K562 (cell line): ENCODE measurements at regions not wholly inside any gene's neighbourhood (a gene's known extent, or its start where the extent isn't known, plus 50 kb on each side); places are given as distances from the start of the nearest gene placed in this dataset.

ENCODE experiments used
- ATAC-seq: fragments of 200-7000 bp; cut with Tn5 transposase; 3 replicates; pipeline ENCODE4 v1.9.1; 2020; ENCODE audit warnings: moderate library complexity
- BruUV-seq: library from RNA; stranded (reverse); fragments of 400-500 nt; replicated peaks from 2 replicates; lab custom pipeline; 2021; lab: Mats Ljungman, UMichigan
- CTCF ChIA-PET: fragments of 300-600 bp; formaldehyde crosslinking; extraction: SDS; loops from one replicate; lab custom pipeline; 2021; ENCODE audit warnings: low intra/inter-chr PET ratio; lab: Yijun Ruan, JAX
- POLR2A ChIA-PET: fragments of 300-600, 350-650 bp; sonication (Branson Sonifier 250); formaldehyde crosslinking; extraction: SDS; loops from one replicate; lab custom pipeline; 2021; ENCODE audit warnings: antibody characterized with exemption, inconsistent platforms; lab: Yijun Ruan, JAX
- DNase-seq, 4 experiments: peaks; one replicate each; pipeline versions ENCODE4 v3.0.0 to v3.0.0-alpha.2; 2011 to 2018; ENCODE audit warnings: low spot score in 3 of 4, mixed read lengths in 3 of 4; ENCODE audit errors: extremely low read depth in 1 of 4
- FAIRE-seq: peaks from 2 replicates; lab custom pipeline; 2011; peaks lifted over from hg19 to GRCh38; lab: Jason Lieb, UNC
- H2AFZ ChIP-seq: 2 replicates; pipeline ENCODE4 v1.6.0; 2011; ENCODE audit warnings: low read depth, low read length, control low read depth, inconsistent platforms
- H3K27ac ChIP-seq: fragments of 200-600 bp; 3 replicates; pipeline ENCODE4 v1.8.0; 2011; ENCODE audit warnings: low read depth, mild to moderate bottlenecking, control low read depth, inconsistent platforms, low read length, moderate library complexity, mixed read lengths; ENCODE audit errors: extremely low read depth
- H3K27me3 ChIP-seq, 2 experiments: fragments of 300-600 bp in 1 of 2; 2 replicates in 1 of 2; 3 replicates in 1 of 2; pipeline versions ENCODE4 v1.6.0 to v1.8.0; 2011; ENCODE audit warnings: inconsistent platforms in 2 of 2, low read length in 2 of 2, mild to moderate bottlenecking in 1 of 2, mixed read lengths in 1 of 2, moderate library complexity in 1 of 2; ENCODE audit not compliant: control insufficient read depth in 2 of 2, insufficient read depth in 2 of 2
- H3K36me3 ChIP-seq: fragments of 300-600 bp; 3 replicates; pipeline ENCODE4 v1.8.0; 2011; ENCODE audit warnings: mild to moderate bottlenecking, low read length, inconsistent platforms; ENCODE audit not compliant: control insufficient read depth, insufficient read depth
- H3K4me1 ChIP-seq, 2 experiments: fragments of 200-600 bp in 1 of 2; replicated peaks in 1 of 2; 2 replicates in 1 of 2; 3 replicates in 1 of 2; pipeline versions ENCODE4 v1.5.1 to v1.8.0; 2011; ENCODE audit warnings: inconsistent platforms in 2 of 2, low read length in 2 of 2, mild to moderate bottlenecking in 1 of 2, mixed read lengths in 1 of 2, moderate library complexity in 1 of 2; ENCODE audit not compliant: control insufficient read depth in 2 of 2, insufficient read depth in 2 of 2
- H3K4me2 ChIP-seq: 2 replicates; pipeline ENCODE4 v1.6.1; 2011; ENCODE audit warnings: low read length, control low read depth, inconsistent platforms, mixed read lengths; ENCODE audit not compliant: insufficient read depth
- H3K4me3 ChIP-seq: fragments of 200-600 bp; sonication (generic), shearing (Covaris generic); 2 replicates; pipeline ENCODE4 v1.5.1; 2016; ENCODE audit warnings: control low read depth, inconsistent platforms
- H3K79me2 ChIP-seq: fragments of 200-600 bp; 3 replicates; pipeline ENCODE4 v1.8.0; 2011; ENCODE audit warnings: low read length, inconsistent platforms; ENCODE audit not compliant: control insufficient read depth, insufficient read depth
- H3K9ac ChIP-seq, 2 experiments: 2 replicates each; pipeline versions ENCODE4 v1.6.0 to v1.6.1; 2011; ENCODE audit warnings: low read depth in 2 of 2, low read length in 2 of 2, control low read depth in 1 of 2, inconsistent platforms in 1 of 2, mild to moderate bottlenecking in 1 of 2, mixed read lengths in 1 of 2; ENCODE audit not compliant: insufficient read depth in 1 of 2
- H3K9me1 ChIP-seq: one replicate; pipeline ENCODE4 v1.6.0; 2011; ENCODE audit warnings: inconsistent platforms, mild to moderate bottlenecking, low read length, moderate library complexity; ENCODE audit not compliant: control insufficient read depth, insufficient read depth
- H3K9me3 ChIP-seq: replicated peaks from 2 replicates; pipeline ENCODE4 v1.5.1; 2011; ENCODE audit warnings: low read depth, low read length, inconsistent platforms; ENCODE audit not compliant: control insufficient read depth, insufficient read depth
- H4K20me1 ChIP-seq: replicated peaks from 2 replicates; pipeline ENCODE4 v1.6.1; 2011; ENCODE audit warnings: low read length, inconsistent platforms, mixed read lengths; ENCODE audit not compliant: control insufficient read depth, insufficient read depth
- ASH1L ChIP-seq: fragments of 450-650 bp; IDR thresholded peaks from 2 replicates; pipeline ENCODE4 v1.6.1; 2018; ENCODE audit warnings: borderline replicate concordance, mild to moderate bottlenecking, low read depth; ENCODE audit not compliant: partially characterized antibody
- DACH1 ChIP-seq: fragments of 450-650 bp; IDR thresholded peaks from 2 replicates; pipeline ENCODE4 v1.6.1; 2018; ENCODE audit not compliant: partially characterized antibody
- FOS ChIP-seq: IDR thresholded peaks from 3 replicates; pipeline ENCODE4 v1.6.1; 2011; ENCODE audit not compliant: insufficient read length; ENCODE audit errors: extremely low read depth
- FOXA3 ChIP-seq, 2 experiments: fragments of 450-650 bp in 1 of 2; sonication (generic) in 1 of 2; formaldehyde crosslinking; IDR thresholded peaks in 1 of 2; conservative IDR thresholded peaks in 1 of 2; 2 replicates each; pipeline versions ENCODE4 v1.4.0 to v1.8.0; 2020 to 2022; ENCODE audit warnings: mild to moderate bottlenecking in 2 of 2, missing genetic modification reagents in 1 of 2
- GTF2E2 ChIP-seq: fragments of 200-800 bp; sonication (Bioruptor generic); IDR thresholded peaks from 2 replicates; pipeline ENCODE4 v1.6.1; 2016; ENCODE audit warnings: missing genetic modification characterization, missing compliant biosample characterization
- GTF3C2 ChIP-seq: IDR thresholded peaks from 3 replicates; pipeline ENCODE4 v1.6.1; 2011; ENCODE audit warnings: borderline replicate concordance, mild to moderate bottlenecking, moderate library complexity; ENCODE audit not compliant: insufficient read length; ENCODE audit errors: extremely low read depth
- HLTF ChIP-seq: fragments of 450-650 bp; IDR thresholded peaks from 2 replicates; pipeline ENCODE4 v1.6.1; 2016
- MECOM ChIP-seq: fragments of 250-450 bp; sonication (Bioruptor Pico); IDR thresholded peaks from 2 replicates; pipeline ENCODE4 v1.8.0; 2022; ENCODE audit warnings: inconsistent platforms
- POLR2A ChIP-seq: fragments of 450-650 bp; conservative IDR thresholded peaks from 2 replicates; pipeline ENCODE4 v1.6.1; 2016
- SETDB1 ChIP-seq: IDR thresholded peaks from one replicate; pipeline ENCODE4 v1.6.1; 2012; ENCODE audit warnings: low read length, control low read depth, inconsistent platforms
- SMAD2 ChIP-seq: fragments of 150-350 bp; IDR thresholded peaks from 2 replicates; pipeline ENCODE4 v1.6.1; 2014; ENCODE audit warnings: low read depth, mild to moderate bottlenecking, low read length
- SMAD4 ChIP-seq: fragments of 250-450 bp; sonication (Bioruptor Pico); conservative IDR thresholded peaks from 2 replicates; pipeline ENCODE4 v1.8.0; 2021; ENCODE audit warnings: inconsistent platforms, mild to moderate bottlenecking, moderate library complexity
- TRIM24 ChIP-seq, 2 experiments: fragments of 450-650 bp; IDR thresholded peaks; 2 replicates each; pipeline ENCODE4 v1.6.1; 2016
- ZC3H11A ChIP-seq: IDR thresholded peaks from 2 replicates; pipeline ENCODE4 v1.6.1; 2012; ENCODE audit warnings: low read depth, low read length, improper control_type of control experiment
- ZNF197 ChIP-seq: fragments of 200-800 bp; sonication (Bioruptor generic); IDR thresholded peaks from 2 replicates; pipeline ENCODE4 v1.6.1; 2016; ENCODE audit warnings: low read depth, missing genetic modification characterization, missing compliant biosample characterization
- in situ Hi-C: fragments of 300-500 bp; cut with MboI; formaldehyde crosslinking; loops from 4 replicates; pipeline ENCODE4 v1.15.0; 2018; ENCODE audit warnings: inconsistent platforms, mixed read lengths
- intact Hi-C: fragments of 100-400 bp; cut with micrococcal nuclease; formaldehyde crosslinking; loops from 2 replicates; pipeline ENCODE4 v1.14.2; 2022
- TF ChIP-seq, protein P1 (sequence below): IDR thresholded peaks from 2 replicates; pipeline ENCODE4 v1.6.1; 2011; ENCODE audit warnings: borderline replicate concordance, low read depth, mild to moderate bottlenecking, moderate library complexity, low read length; ENCODE audit not compliant: insufficient read depth, poor library complexity, severe bottlenecking
- TF ChIP-seq, protein P2 (sequence below): sonication (generic); formaldehyde crosslinking; IDR thresholded peaks from 2 replicates; pipeline ENCODE4 v1.8.0; 2022; ENCODE audit warnings: missing genetic modification reagents, mild to moderate bottlenecking, borderline replicate concordance

DNA sequence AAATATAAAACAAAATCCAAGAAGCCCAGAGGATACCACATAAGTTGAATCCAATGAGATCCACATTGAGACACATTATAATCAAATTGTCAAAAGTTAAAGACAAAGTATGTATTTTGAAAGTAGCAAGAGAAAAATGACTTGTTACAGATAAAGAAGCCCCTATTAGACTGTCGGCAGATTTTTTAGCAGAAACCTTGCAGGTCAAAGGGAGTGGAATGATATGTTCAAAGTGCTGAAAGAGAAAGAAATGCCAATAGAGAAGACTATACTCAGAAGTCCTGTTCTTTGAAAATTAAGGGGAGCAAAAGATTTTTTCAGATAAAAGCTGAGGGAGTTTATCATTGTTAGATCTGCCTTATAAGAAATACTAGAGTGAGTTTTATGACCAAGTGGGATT is 148.9 kb upstream of the EPHA5 start (continued):
- TF ChIP-seq HLTF, result no peak
- TF ChIP-seq ASH1L, result no peak

DNA sequence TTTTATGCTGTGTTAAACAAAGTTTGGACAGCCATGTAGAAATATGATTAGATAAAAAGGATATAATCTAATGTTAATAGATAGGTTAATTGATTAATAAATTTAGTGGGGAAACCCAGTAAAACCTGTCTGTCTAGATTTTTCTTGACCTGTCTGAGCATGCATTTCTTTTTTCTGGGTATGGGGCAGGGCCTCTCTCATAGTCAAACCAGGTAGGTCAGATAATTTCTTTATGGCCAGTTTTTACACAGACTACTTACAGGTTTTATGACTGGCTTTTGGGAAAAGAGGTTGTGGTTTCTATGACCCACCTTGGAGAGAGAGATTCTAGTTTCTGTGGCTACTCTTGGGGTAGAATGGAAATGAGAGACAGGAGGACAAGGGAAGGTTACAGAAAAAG is 135.6 kb upstream of the EPHA5 start:
- ATAC-seq, result no peak
- H3K79me2 ChIP-seq, result no peaks in the 10 kb centered on the region
- H3K4me1 ChIP-seq, result no peaks in the 10 kb centered on the region
- intact Hi-C loops, result no loop called here
- H3K27me3 ChIP-seq, result no peaks in the 10 kb centered on the region
- BruUV-seq, result no TSS peak
- TF ChIP-seq DACH1, result no peak
- TF ChIP-seq ZC3H11A, result no peak
- TF ChIP-seq FOS, result no peak
- TF ChIP-seq FOXA3 (CRISPR knock-in tag; conservative IDR thresholded peaks at IDR 0.05 in 1 of 2, IDR thresholded peaks at IDR 0.05 in 1 of 2), result no peak
- no peak for TF ChIP-seq ZNF197 (CRISPR knock-in tag)
- no peak for TF ChIP-seq SMAD4 (CRISPR knock-in tag)
- TF ChIP-seq, protein P1, sequence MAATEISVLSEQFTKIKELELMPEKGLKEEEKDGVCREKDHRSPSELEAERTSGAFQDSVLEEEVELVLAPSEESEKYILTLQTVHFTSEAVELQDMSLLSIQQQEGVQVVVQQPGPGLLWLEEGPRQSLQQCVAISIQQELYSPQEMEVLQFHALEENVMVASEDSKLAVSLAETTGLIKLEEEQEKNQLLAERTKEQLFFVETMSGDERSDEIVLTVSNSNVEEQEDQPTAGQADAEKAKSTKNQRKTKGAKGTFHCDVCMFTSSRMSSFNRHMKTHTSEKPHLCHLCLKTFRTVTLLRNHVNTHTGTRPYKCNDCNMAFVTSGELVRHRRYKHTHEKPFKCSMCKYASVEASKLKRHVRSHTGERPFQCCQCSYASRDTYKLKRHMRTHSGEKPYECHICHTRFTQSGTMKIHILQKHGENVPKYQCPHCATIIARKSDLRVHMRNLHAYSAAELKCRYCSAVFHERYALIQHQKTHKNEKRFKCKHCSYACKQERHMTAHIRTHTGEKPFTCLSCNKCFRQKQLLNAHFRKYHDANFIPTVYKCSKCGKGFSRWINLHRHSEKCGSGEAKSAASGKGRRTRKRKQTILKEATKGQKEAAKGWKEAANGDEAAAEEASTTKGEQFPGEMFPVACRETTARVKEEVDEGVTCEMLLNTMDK, result no peak
- no peak for TF ChIP-seq GTF3C2
- TF ChIP-seq, protein P2, sequence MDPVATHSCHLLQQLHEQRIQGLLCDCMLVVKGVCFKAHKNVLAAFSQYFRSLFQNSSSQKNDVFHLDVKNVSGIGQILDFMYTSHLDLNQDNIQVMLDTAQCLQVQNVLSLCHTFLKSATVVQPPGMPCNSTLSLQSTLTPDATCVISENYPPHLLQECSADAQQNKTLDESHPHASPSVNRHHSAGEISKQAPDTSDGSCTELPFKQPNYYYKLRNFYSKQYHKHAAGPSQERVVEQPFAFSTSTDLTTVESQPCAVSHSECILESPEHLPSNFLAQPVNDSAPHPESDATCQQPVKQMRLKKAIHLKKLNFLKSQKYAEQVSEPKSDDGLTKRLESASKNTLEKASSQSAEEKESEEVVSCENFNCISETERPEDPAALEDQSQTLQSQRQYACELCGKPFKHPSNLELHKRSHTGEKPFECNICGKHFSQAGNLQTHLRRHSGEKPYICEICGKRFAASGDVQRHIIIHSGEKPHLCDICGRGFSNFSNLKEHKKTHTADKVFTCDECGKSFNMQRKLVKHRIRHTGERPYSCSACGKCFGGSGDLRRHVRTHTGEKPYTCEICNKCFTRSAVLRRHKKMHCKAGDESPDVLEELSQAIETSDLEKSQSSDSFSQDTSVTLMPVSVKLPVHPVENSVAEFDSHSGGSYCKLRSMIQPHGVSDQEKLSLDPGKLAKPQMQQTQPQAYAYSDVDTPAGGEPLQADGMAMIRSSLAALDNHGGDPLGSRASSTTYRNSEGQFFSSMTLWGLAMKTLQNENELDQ (CRISPR knock-in tag), result no peak
- no peak for TF ChIP-seq GTF2E2
- no peak for TF ChIP-seq POLR2A
- TF ChIP-seq SETDB1, result no peak
- no peak for TF ChIP-seq SMAD2
- TF ChIP-seq MECOM, result no peak
- no peak for TF ChIP-seq TRIM24 (IDR thresholded peaks at IDR 0.05)
- H3K9me3 ChIP-seq, result no peaks in the 10 kb centered on the region
- DNase-seq, result no peak
- in situ Hi-C loops, result no loop called here
- no peak overlapping the region for H3K9ac ChIP-seq
- no peak overlapping the region for H3K4me3 ChIP-seq
- ChIA-PET CTCF (no interaction called here), POLR2A (no interaction called here)
- no peak overlapping the region for H2AFZ ChIP-seq
- H3K4me2 ChIP-seq, result no peak overlapping the region
- no peaks in the 10 kb centered on the region for H3K36me3 ChIP-seq
- no peak for FAIRE-seq
- H3K9me1 ChIP-seq, result no peaks in the 10 kb centered on the region
- H4K20me1 ChIP-seq, result no peaks in the 10 kb centered on the region
- no peak overlapping the region for H3K27ac ChIP-seq
